HCT116 (cell line): ENCODE measurements at regions not wholly inside any gene's neighbourhood (a gene's known extent, or its start where the extent isn't known, plus 50 kb on each side); places are given as distances from the start of the nearest gene placed in this dataset.
"Not testable (repeated sequence)": the region's sequence is repeated elsewhere in the genome, so short reads cannot be mapped to it uniquely, and the experiment has no call there.

ENCODE experiments used
- EGR1 ChIP-seq: IDR thresholded peaks from 2 replicates; pipeline ENCODE4 v1.6.1; 2012; ENCODE audit warnings: low read depth
- EZH2 ChIP-seq: fragments of 200-600 bp; sonication (generic); IDR thresholded peaks from 2 replicates; pipeline ENCODE4 v1.6.1; 2017; ENCODE audit warnings: antibody characterized with exemption, mixed run types
- POLR2A ChIP-seq: IDR thresholded peaks from 2 replicates; pipeline ENCODE4 v1.7.0; 2011; ENCODE audit warnings: borderline replicate concordance; ENCODE audit not compliant: insufficient read depth, insufficient read length; ENCODE audit errors: extremely low read depth
- POLR2AphosphoS5 ChIP-seq: IDR thresholded peaks from 2 replicates; pipeline ENCODE4 v1.6.1; 2011; ENCODE audit warnings: mild to moderate bottlenecking, low read depth, low read length, moderate library complexity
- TCF7L2 ChIP-seq: IDR thresholded peaks from 2 replicates; pipeline ENCODE4 v1.7.0; 2011; ENCODE audit warnings: borderline replicate concordance, inconsistent platforms; ENCODE audit not compliant: insufficient read depth, insufficient read length; ENCODE audit errors: extremely low read depth
- YY1 ChIP-seq: IDR thresholded peaks from 2 replicates; pipeline ENCODE4 v1.6.1; 2011; ENCODE audit warnings: low read length, low read depth, moderate library complexity, mild to moderate bottlenecking; ENCODE audit not compliant: insufficient replicate concordance; ENCODE audit errors: extremely low read depth
- TF ChIP-seq, protein P1 (sequence below), 3 experiments: fragments of 200-600 bp in 1 of 3; sonication (generic) in 1 of 3; IDR thresholded peaks in 2 of 3; conservative IDR thresholded peaks in 1 of 3; 2 replicates each; pipeline ENCODE4 v1.5.1; 2012 to 2017; ENCODE audit warnings: low read depth in 2 of 3, low read length in 2 of 3, antibody characterized with exemption in 1 of 3, borderline replicate concordance in 1 of 3, control low read depth in 1 of 3, mild to moderate bottlenecking in 1 of 3, mixed read lengths in 1 of 3, mixed run types in 1 of 3, moderate library complexity in 1 of 3; ENCODE audit not compliant: insufficient read depth in 1 of 3
- TF ChIP-seq, protein P2 (sequence below): IDR thresholded peaks from 2 replicates; pipeline ENCODE4 v1.6.1; 2012; ENCODE audit warnings: low read depth
- TF ChIP-seq, protein P3 (sequence below): IDR thresholded peaks from 2 replicates; pipeline ENCODE4 v1.6.1; 2012

DNA sequence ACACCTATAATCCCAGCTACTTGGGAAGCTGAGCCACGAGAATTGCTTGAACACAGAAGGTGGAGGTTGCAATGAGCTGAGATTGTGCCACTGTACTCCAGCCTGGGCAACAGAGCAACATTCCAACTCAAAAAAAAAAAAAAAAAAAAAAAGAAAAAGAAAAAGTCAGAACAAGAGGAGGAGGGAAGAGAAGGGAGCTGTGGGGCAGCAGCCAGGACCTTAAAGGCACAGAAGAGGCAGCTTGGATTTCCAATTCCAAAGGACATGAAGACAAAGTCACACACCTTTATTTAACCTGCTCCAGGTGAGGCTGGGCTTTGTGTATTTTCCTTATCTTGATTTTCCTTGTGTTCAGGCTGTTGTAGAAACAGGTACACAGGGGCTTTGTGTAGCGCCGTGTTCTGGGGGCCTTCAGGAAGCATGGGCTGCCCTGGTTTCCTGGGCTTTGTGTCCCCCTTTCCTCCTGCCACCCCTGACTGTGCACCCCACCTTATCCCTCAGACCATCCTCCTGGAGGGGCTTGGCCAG, 97.2 kb downstream of the DEFB131A start:
- TF ChIP-seq EZH2, POLR2A, EGR1, YY1, TCF7L2, POLR2AphosphoS5: not testable (repeated sequence)
- TF ChIP-seq, protein P1, sequence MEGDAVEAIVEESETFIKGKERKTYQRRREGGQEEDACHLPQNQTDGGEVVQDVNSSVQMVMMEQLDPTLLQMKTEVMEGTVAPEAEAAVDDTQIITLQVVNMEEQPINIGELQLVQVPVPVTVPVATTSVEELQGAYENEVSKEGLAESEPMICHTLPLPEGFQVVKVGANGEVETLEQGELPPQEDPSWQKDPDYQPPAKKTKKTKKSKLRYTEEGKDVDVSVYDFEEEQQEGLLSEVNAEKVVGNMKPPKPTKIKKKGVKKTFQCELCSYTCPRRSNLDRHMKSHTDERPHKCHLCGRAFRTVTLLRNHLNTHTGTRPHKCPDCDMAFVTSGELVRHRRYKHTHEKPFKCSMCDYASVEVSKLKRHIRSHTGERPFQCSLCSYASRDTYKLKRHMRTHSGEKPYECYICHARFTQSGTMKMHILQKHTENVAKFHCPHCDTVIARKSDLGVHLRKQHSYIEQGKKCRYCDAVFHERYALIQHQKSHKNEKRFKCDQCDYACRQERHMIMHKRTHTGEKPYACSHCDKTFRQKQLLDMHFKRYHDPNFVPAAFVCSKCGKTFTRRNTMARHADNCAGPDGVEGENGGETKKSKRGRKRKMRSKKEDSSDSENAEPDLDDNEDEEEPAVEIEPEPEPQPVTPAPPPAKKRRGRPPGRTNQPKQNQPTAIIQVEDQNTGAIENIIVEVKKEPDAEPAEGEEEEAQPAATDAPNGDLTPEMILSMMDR (IDR thresholded peaks at IDR 0.05 in 2 of 3, conservative IDR thresholded peaks at IDR 0.05 in 1 of 3; ENCODE audit: borderline replicate concordance in 1 of 3, insufficient read depth in 1 of 3, low read depth in 2 of 3, low read length in 2 of 3) = not testable (repeated sequence)
- TF ChIP-seq, protein P2, sequence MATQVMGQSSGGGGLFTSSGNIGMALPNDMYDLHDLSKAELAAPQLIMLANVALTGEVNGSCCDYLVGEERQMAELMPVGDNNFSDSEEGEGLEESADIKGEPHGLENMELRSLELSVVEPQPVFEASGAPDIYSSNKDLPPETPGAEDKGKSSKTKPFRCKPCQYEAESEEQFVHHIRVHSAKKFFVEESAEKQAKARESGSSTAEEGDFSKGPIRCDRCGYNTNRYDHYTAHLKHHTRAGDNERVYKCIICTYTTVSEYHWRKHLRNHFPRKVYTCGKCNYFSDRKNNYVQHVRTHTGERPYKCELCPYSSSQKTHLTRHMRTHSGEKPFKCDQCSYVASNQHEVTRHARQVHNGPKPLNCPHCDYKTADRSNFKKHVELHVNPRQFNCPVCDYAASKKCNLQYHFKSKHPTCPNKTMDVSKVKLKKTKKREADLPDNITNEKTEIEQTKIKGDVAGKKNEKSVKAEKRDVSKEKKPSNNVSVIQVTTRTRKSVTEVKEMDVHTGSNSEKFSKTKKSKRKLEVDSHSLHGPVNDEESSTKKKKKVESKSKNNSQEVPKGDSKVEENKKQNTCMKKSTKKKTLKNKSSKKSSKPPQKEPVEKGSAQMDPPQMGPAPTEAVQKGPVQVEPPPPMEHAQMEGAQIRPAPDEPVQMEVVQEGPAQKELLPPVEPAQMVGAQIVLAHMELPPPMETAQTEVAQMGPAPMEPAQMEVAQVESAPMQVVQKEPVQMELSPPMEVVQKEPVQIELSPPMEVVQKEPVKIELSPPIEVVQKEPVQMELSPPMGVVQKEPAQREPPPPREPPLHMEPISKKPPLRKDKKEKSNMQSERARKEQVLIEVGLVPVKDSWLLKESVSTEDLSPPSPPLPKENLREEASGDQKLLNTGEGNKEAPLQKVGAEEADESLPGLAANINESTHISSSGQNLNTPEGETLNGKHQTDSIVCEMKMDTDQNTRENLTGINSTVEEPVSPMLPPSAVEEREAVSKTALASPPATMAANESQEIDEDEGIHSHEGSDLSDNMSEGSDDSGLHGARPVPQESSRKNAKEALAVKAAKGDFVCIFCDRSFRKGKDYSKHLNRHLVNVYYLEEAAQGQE = not testable (repeated sequence)
- TF ChIP-seq, protein P3, sequence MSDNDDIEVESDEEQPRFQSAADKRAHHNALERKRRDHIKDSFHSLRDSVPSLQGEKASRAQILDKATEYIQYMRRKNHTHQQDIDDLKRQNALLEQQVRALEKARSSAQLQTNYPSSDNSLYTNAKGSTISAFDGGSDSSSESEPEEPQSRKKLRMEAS = not testable (repeated sequence)
